ENCODE measurements at regions not wholly inside any gene's neighbourhood (a gene's known extent, or its start where the extent isn't known, plus 50 kb on each side); places are given as distances from the start of the nearest gene placed in this dataset.

GRCh38 chr20:19923762-19924161 is 93.4 kb upstream of the NAA20 start:
- no peak overlapping the region for H3K4me3 ChIP-seq (ENCODE audit: low read depth, low read length)
- TF ChIP-seq, protein P1, sequence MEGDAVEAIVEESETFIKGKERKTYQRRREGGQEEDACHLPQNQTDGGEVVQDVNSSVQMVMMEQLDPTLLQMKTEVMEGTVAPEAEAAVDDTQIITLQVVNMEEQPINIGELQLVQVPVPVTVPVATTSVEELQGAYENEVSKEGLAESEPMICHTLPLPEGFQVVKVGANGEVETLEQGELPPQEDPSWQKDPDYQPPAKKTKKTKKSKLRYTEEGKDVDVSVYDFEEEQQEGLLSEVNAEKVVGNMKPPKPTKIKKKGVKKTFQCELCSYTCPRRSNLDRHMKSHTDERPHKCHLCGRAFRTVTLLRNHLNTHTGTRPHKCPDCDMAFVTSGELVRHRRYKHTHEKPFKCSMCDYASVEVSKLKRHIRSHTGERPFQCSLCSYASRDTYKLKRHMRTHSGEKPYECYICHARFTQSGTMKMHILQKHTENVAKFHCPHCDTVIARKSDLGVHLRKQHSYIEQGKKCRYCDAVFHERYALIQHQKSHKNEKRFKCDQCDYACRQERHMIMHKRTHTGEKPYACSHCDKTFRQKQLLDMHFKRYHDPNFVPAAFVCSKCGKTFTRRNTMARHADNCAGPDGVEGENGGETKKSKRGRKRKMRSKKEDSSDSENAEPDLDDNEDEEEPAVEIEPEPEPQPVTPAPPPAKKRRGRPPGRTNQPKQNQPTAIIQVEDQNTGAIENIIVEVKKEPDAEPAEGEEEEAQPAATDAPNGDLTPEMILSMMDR (conservative IDR thresholded peaks at IDR 0.05; ENCODE audit: low read depth, low read length): no peak
- DNase-seq (ENCODE audit: low read depth): no peak

DNA sequence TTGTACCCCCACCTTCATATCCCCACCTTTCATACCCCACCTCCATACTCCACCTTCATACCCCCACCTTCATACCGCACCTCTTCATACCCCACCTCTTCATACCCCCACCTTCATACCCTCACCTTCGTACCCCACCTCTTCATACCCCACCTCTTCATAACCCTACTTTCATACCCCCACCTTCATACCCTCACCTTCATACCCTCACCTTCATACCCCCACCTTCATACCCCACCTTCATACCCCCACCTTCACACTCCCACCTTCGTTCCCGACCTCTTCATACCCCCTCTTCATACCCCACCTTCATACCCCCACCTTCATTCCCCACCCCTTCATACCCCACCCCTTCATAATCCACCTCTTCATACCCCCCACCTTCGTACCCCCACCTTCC is 92.9 kb upstream of the NAA20 start:
- DNase-seq (ENCODE audit: low read depth): no peak
- no peak overlapping the region for H3K4me3 ChIP-seq (ENCODE audit: low read depth, low read length)
- TF ChIP-seq, protein P1 (conservative IDR thresholded peaks at IDR 0.05; ENCODE audit: low read depth, low read length): no peak

GRCh38 chr20:19926591-19926990 is 90.6 kb upstream of the NAA20 start:
- no peak overlapping the region for H3K4me3 ChIP-seq (ENCODE audit: low read depth, low read length)
- DNase-seq (ENCODE audit: low read depth): no peak
- TF ChIP-seq, protein P1 (conservative IDR thresholded peaks at IDR 0.05; ENCODE audit: low read depth, low read length): no peak

DNA sequence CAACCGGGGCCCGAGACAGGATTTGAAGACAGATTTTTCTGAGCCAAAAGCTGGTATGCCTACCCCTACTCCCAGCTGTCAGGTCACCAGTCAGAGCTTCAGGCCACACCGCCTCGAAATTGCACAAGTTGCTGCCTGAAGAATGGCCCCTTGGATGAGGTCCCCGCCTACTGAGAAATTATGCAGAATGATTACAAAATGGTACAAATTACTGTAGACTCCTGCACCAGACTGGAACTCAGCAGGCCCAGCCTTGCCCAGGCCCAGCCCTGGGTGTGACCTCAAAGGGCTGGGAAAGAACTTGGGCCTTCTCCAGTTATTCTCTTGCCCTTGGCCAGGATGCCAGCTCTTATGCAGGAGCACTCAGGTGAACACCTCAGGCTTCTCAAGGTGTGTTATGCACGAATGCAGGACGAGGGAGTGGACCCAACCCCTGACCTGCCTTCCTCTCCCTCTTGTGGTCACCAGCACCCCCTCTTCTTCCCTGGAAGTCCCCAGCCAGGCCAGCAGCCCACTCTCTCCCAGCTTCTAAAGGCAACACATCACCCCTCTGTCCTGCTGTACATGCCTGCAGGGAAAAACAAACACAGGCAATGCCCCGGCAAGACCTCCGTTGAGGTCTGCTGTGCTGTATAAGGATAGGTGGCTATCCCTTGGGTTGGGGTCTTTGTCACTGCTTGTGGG is 88.7 kb upstream of the NAA20 start:
- TF ChIP-seq, protein P1 (conservative IDR thresholded peaks at IDR 0.05; ENCODE audit: low read depth, low read length): no peak
- H3K4me3 ChIP-seq (ENCODE audit: low read depth, low read length): no peak overlapping the region
- no peak for DNase-seq (ENCODE audit: low read depth)

DNA sequence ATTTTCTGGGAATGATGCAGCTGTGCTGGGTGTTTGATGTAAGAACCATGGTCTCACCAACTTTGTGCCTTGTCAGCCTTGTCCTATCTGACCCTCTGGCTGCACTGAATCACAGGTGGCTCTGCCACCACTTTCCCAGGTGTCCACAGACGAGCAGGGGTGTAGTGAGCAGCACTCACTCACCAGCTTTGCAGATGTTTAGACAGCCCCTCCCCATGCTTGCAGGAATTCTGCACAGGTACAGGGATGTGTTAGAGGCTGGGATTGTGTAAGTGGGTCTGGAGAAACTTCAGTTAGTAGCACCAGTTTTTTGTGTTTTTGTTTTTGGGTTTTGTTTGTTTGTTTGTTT is 88.2 kb upstream of the NAA20 start:
- TF ChIP-seq, protein P1 (conservative IDR thresholded peaks at IDR 0.05; ENCODE audit: low read depth, low read length): no peak
- no peak overlapping the region for H3K4me3 ChIP-seq (ENCODE audit: low read depth, low read length)
- DNase-seq (ENCODE audit: low read depth): no peak

GRCh38 chr20:19929481-19930145 is 87.5 kb upstream of the NAA20 start:
- TF ChIP-seq, protein P1 (conservative IDR thresholded peaks at IDR 0.05; ENCODE audit: low read depth, low read length): no peak
- DNase-seq (ENCODE audit: low read depth): no peak
- no peak overlapping the region for H3K4me3 ChIP-seq (ENCODE audit: low read depth, low read length)

- H3K4me3 ChIP-seq (ENCODE audit: low read depth, low read length): no peak overlapping the region
- TF ChIP-seq, protein P1 (conservative IDR thresholded peaks at IDR 0.05; ENCODE audit: low read depth, low read length): no peak
- DNase-seq (ENCODE audit: low read depth): no peak
Measured at GRCh38 chr20:19930426-19930825, 86.7 kb upstream of the NAA20 start.
